ENCODE measurements at regions not wholly inside any gene's neighbourhood (a gene's known extent, or its start where the extent isn't known, plus 50 kb on each side); places are given as distances from the start of the nearest gene placed in this dataset.

- Mint-ChIP-seq H3K9me3 (no peaks in the 10 kb centered on the region), H3K36me3 (no peaks in the 10 kb centered on the region), H3K4me1 (ENCODE audit: low read depth) (no peaks in the 10 kb centered on the region), H3K27me3 (peaks cover 36% of the 10 kb centered on the region), H3K27ac (no peak overlapping the region), H3K4me3 (no peak overlapping the region)
- ChIA-PET POLR2A (no interaction called here), CTCF (no interaction called here)
- no peak for DNase-seq
- intact Hi-C loops (cut with micrococcal nuclease) = no loop called here
Observed at GRCh38 chr1:38697387-38697786, 162.2 kb downstream of the RRAGC start.

- no peak overlapping the region for H3K27ac Mint-ChIP-seq
- no peaks in the 10 kb centered on the region for H3K36me3 Mint-ChIP-seq
- intact Hi-C loops (cut with micrococcal nuclease) = no loop called here
- ChIA-PET CTCF (no interaction called here), POLR2A (no interaction called here)
- peaks cover 33% of the 10 kb centered on the region for H3K27me3 Mint-ChIP-seq
- H3K4me3 Mint-ChIP-seq = no peak overlapping the region
- no peaks in the 10 kb centered on the region for H3K4me1 Mint-ChIP-seq (ENCODE audit: low read depth)
- DNase-seq = no peak
- H3K9me3 Mint-ChIP-seq = no peaks in the 10 kb centered on the region
Observed at GRCh38 chr1:38696371-38696770, 163.2 kb downstream of the RRAGC start.

- Mint-ChIP-seq H3K4me1 (ENCODE audit: low read depth) (no peaks in the 10 kb centered on the region), H3K36me3 (no peaks in the 10 kb centered on the region), H3K27me3 (peaks cover 26% of the 10 kb centered on the region), H3K9me3 (no peaks in the 10 kb centered on the region), H3K4me3 (no peak overlapping the region), H3K27ac (no peak overlapping the region)
- intact Hi-C loops (cut with micrococcal nuclease) = no loop called here
- no peak for DNase-seq
- ChIA-PET CTCF (no interaction called here), POLR2A (no interaction called here)
Observed at GRCh38 chr1:38693759-38694158, 165.8 kb downstream of the RRAGC start.

DNA sequence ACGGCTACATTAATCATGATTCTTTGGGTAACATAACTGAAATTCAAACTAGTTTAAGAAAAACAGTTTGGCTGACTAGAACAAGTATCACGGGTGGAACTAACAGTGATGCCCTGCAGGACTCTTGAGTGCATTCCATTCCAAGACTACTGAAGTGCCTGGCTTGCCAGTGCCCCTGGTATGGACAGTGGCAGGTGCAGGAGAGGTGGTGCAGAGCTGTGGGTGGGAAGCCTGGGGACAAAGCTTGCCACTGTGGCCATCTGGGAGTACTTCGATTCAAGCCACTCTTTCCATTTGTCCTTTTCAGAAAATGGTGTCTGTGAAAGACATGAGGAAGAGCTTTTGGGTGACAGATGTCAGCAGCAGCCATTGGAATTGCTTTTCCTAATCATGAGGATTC, 166.5 kb downstream of the RRAGC start:
- intact Hi-C loops (cut with micrococcal nuclease) = no loop called here
- H3K4me1 Mint-ChIP-seq (ENCODE audit: low read depth) = no peaks in the 10 kb centered on the region
- H3K9me3 Mint-ChIP-seq = no peaks in the 10 kb centered on the region
- ChIA-PET POLR2A (no interaction called here), CTCF (no interaction called here)
- peaks cover 22% of the 10 kb centered on the region for H3K27me3 Mint-ChIP-seq
- no peak overlapping the region for H3K4me3 Mint-ChIP-seq
- no peaks in the 10 kb centered on the region for H3K36me3 Mint-ChIP-seq
- no peak overlapping the region for H3K27ac Mint-ChIP-seq
- DNase-seq = no peak

DNA sequence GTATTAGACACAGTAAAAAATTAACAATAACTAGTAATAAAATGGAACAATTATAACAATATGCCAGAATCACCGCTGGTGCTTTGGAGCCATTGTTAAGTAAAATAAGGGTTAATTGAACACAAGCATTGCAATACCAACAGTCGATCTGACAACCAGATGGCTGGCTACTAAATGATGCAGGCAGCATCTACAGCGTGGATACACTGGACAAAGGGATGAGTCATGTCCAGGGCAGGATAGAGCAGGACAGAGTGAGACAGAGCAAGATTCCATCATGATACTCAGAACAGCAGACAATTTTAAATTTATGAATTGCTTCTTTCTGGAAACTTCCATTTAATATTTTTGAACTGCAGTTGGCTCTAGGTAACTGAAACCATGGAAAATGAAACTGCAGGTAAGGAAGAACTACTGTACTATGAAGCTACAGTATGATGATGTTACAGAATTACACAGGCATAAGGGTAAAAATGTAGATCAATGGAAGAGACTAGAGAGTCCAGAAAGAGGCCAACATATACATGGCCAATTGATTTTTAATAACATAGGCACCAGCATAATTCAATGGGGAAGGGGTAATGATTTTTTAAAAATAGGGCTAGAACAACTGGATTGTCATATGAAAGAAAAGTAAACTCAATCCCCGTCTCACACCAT, 168.7 kb downstream of the RRAGC start:
- no peak for DNase-seq
- intact Hi-C loops (cut with micrococcal nuclease) = no loop called here
- Mint-ChIP-seq H3K4me1 (ENCODE audit: low read depth) (no peaks in the 10 kb centered on the region), H3K36me3 (no peaks in the 10 kb centered on the region), H3K27me3 (peaks cover 39% of the 10 kb centered on the region), H3K27ac (no peak overlapping the region), H3K9me3 (no peaks in the 10 kb centered on the region), H3K4me3 (no peak overlapping the region)
- CTCF ChIA-PET = no interaction called here
- POLR2A ChIA-PET = no interaction called here

- H3K4me1 Mint-ChIP-seq (ENCODE audit: low read depth) = no peaks in the 10 kb centered on the region
- ChIA-PET CTCF (interaction anchor here (1.0 kb wide), 1 partner anchor 405 kb away, joined by 3 read pairs; no protein-coding TSS in a partner anchor), POLR2A (no interaction called here)
- no peak for DNase-seq
- H3K27me3 Mint-ChIP-seq = peaks cover 23% of the 10 kb centered on the region
- H3K27ac Mint-ChIP-seq = no peak overlapping the region
- no peaks in the 10 kb centered on the region for H3K9me3 Mint-ChIP-seq
- intact Hi-C loops (cut with micrococcal nuclease) = no loop called here
- H3K36me3 Mint-ChIP-seq = no peaks in the 10 kb centered on the region
- H3K4me3 Mint-ChIP-seq = no peak overlapping the region
Observed at GRCh38 chr1:38686927-38687255, 172.7 kb downstream of the RRAGC start.

DNA sequence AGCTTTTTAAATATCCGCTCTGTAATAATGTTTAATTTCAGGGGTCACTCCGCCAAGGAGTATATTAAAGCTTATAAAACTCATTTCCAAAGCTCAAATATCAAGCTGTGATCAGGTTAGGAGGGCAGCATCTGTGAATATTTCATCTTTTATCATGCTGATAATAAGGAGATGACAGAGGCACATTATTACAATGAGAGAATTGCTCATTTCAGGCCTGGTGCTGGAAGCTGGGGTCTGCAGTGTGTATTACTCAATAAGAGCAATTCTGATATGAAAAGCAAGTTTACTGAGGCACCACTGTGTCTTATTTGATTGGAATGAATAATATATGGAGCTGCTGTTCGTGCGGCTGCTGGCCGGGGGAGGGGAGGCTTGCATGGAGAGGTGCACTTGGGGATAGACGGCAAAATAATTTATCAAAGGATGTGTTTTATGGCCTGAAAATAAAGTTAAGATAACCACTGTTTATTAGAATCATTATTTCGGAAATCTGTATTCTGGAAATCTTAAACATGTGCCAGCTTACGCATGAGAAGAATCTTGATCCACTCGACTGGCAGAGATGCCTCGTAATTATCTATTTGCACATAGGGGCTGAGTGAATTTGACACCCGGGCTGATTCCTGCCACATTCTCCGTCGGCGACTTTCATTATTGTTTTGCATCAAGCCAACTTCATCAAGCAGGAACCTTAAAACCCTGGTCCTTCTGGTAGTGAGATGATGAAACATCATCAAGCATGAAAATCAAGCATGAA, 173.2 kb downstream of the RRAGC start:
- CTCF ChIA-PET = no interaction called here
- Mint-ChIP-seq H3K9me3 (no peaks in the 10 kb centered on the region), H3K36me3 (no peaks in the 10 kb centered on the region), H3K27ac (no peak overlapping the region), H3K4me3 (no peak overlapping the region), H3K4me1 (ENCODE audit: low read depth) (no peaks in the 10 kb centered on the region), H3K27me3 (peaks cover 23% of the 10 kb centered on the region)
- POLR2A ChIA-PET = no interaction called here
- DNase-seq = no peak
- intact Hi-C loops (cut with micrococcal nuclease) = no loop called here

DNA sequence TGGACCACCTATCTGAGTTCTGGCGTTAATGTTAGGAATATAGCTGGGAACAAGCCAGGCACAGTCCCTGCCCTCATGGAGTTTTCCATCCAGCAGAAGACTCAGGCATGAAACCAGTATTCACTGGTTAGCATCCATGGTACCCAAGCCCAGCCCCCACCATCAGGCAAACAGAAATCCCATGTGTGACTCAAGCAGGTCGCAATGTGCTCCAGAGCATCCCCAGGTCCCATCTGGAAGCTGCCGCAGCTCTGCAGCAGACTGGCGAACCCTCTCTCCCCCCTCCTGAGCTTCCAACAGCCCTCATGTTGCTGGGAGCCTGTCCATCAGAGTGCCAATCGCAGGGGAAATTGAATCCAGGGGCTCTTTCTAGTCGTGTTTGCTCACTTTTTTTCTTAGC, 174.2 kb downstream of the RRAGC start:
- DNase-seq = no peak
- H3K36me3 Mint-ChIP-seq = no peaks in the 10 kb centered on the region
- intact Hi-C loops (cut with micrococcal nuclease) = no loop called here
- H3K4me3 Mint-ChIP-seq = no peak overlapping the region
- POLR2A ChIA-PET = no interaction called here
- no peak overlapping the region for H3K27ac Mint-ChIP-seq
- H3K27me3 Mint-ChIP-seq = peaks cover 19% of the 10 kb centered on the region
- H3K4me1 Mint-ChIP-seq (ENCODE audit: low read depth) = no peaks in the 10 kb centered on the region
- CTCF ChIA-PET = no interaction called here
- H3K9me3 Mint-ChIP-seq = no peaks in the 10 kb centered on the region

DNA sequence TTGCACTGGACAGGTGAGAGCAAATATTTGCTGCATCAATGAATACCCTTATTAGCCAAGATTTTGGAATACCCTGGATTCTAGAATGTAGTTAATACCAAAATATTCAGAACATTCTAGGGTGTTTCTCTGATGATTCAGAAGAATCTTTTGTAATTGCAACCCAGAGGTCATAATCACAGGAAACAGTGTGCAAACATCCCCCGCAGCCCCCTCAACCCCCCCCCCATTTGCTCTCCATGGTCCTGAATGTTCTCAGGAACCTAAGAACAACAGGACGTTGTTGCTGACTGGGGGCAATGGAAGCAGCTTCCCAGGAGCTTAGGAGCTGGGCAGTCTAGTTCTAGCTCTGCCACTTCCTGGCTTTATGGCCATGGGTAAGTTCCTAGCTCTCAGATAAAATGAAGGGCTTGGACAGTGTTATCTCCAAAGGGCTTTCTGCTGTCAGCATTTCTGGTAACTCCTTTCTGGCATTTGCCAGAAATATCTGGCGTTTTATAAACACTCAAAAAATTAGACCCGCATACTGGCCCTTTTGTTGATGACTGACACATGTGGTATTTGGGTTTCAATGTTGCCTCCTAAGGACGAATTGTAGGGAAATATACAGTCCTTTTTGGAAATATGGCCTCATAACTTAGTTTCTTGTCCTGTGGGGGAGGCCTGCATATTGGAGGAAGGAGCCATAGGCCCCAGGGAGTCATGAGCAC, 178.6 kb downstream of the RRAGC start:
- no peak for DNase-seq
- ChIA-PET CTCF (no interaction called here), POLR2A (no interaction called here)
- Mint-ChIP-seq H3K27ac (no peak overlapping the region), H3K36me3 (no peaks in the 10 kb centered on the region), H3K4me3 (no peak overlapping the region), H3K4me1 (ENCODE audit: low read depth) (no peaks in the 10 kb centered on the region), H3K9me3 (no peaks in the 10 kb centered on the region), H3K27me3 (peaks cover 4% of the 10 kb centered on the region)
- intact Hi-C loops (cut with micrococcal nuclease) = no loop called here

GRCh38 chr1:38677756-38678155, 181.8 kb downstream of the RRAGC start:
- Mint-ChIP-seq H3K4me3 (no peak overlapping the region), H3K36me3 (no peaks in the 10 kb centered on the region), H3K4me1 (ENCODE audit: low read depth) (no peaks in the 10 kb centered on the region), H3K27me3 (peaks cover 3% of the 10 kb centered on the region), H3K9me3 (no peaks in the 10 kb centered on the region), H3K27ac (no peak overlapping the region)
- CTCF ChIA-PET = interaction anchor here (0.9 kb wide), 1 partner anchor 73 kb away, joined by 3 read pairs; no protein-coding TSS in a partner anchor
- intact Hi-C loops (cut with micrococcal nuclease) = no loop called here
- DNase-seq = no peak
- POLR2A ChIA-PET = interaction anchor here (0.6 kb wide), 1 partner anchor 1142 kb away, joined by 3 read pairs; no protein-coding TSS in a partner anchor

DNA sequence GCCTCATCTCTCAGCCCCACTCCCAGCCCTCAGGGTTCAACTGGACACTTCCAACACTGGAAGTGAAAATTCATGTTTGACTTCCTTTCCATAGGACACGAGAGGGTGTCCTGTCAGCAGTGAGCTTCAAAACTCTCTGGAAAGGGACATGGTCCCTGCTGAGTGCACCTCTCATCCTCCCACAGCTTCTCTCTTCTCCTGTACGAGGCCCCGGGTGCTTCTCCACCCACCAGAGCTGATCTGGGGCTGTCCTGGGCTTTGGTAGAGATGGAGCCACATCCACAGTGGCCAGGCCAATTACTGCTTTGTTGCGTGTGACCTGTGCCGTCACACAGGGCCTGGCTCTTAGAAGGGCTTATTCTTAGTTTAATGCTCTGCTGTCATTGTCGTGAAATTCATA, 182.3 kb downstream of the RRAGC start:
- ChIA-PET CTCF (interaction anchor here (0.9 kb wide), 1 partner anchor 73 kb away, joined by 3 read pairs; no protein-coding TSS in a partner anchor), POLR2A (interaction anchor here (0.6 kb wide), 1 partner anchor 1141 kb away, joined by 3 read pairs; no protein-coding TSS in a partner anchor)
- H3K4me1 Mint-ChIP-seq (ENCODE audit: low read depth) = no peaks in the 10 kb centered on the region
- intact Hi-C loops (cut with micrococcal nuclease) = no loop called here
- no peak overlapping the region for H3K4me3 Mint-ChIP-seq
- no peaks in the 10 kb centered on the region for H3K9me3 Mint-ChIP-seq
- peaks cover 3% of the 10 kb centered on the region for H3K27me3 Mint-ChIP-seq
- DNase-seq = no peak
- no peaks in the 10 kb centered on the region for H3K36me3 Mint-ChIP-seq
- H3K27ac Mint-ChIP-seq = no peak overlapping the region

- Mint-ChIP-seq H3K9me3 (no peaks in the 10 kb centered on the region), H3K36me3 (no peaks in the 10 kb centered on the region), H3K4me1 (ENCODE audit: low read depth) (no peaks in the 10 kb centered on the region), H3K4me3 (no peak overlapping the region), H3K27me3 (peaks cover 16% of the 10 kb centered on the region), H3K27ac (no peak overlapping the region)
- POLR2A ChIA-PET = no interaction called here
- no peak for DNase-seq
- intact Hi-C loops (cut with micrococcal nuclease) = no loop called here
- CTCF ChIA-PET = no interaction called here
Observed at GRCh38 chr1:38672692-38673091, 186.9 kb downstream of the RRAGC start.

- no peaks in the 10 kb centered on the region for H3K36me3 Mint-ChIP-seq
- POLR2A ChIA-PET = no interaction called here
- peaks cover 19% of the 10 kb centered on the region for H3K27me3 Mint-ChIP-seq
- intact Hi-C loops (cut with micrococcal nuclease) = no loop called here
- H3K4me1 Mint-ChIP-seq (ENCODE audit: low read depth) = no peaks in the 10 kb centered on the region
- no peak overlapping the region for H3K4me3 Mint-ChIP-seq
- DNase-seq = no peak
- CTCF ChIA-PET = no interaction called here
- H3K9me3 Mint-ChIP-seq = no peaks in the 10 kb centered on the region
- no peak overlapping the region for H3K27ac Mint-ChIP-seq
Observed at GRCh38 chr1:38671221-38671620, 188.4 kb downstream of the RRAGC start.

Measured in activated CD4-positive, alpha-beta memory T cell treated with anti-CD3 and anti-CD28 coated beads for 36 hours (primary cell).